PC-3 (cell line): ENCODE measurements at regions not wholly inside any gene's neighbourhood (a gene's known extent, or its start where the extent isn't known, plus 50 kb on each side); places are given as distances from the start of the nearest gene placed in this dataset.

Experiments
- ATAC-seq: fragments of 200-7000 bp; cut with Tn5 transposase; 2 replicates; pipeline ENCODE4 v1.9.1; 2020; ENCODE audit warnings: mild to moderate bottlenecking, moderate library complexity
- BruUV-seq: library from RNA; stranded (reverse); fragments of 400-500 nt; replicated peaks from 2 replicates; lab custom pipeline; 2021; lab: Mats Ljungman, UMichigan
- CTCF ChIA-PET: fragments of 300-600 bp; sonication (Branson Sonifier 250); formaldehyde crosslinking; loops from one replicate; lab custom pipeline; 2022; ENCODE audit warnings: antibody characterized with exemption; lab: Charles Lee
- POLR2A ChIA-PET: fragments of 300-600 bp; sonication (Branson Sonifier 250); formaldehyde crosslinking; loops from one replicate; lab custom pipeline; 2022; ENCODE audit warnings: antibody characterized with exemption; ENCODE audit not compliant: unreplicated experiment; lab: Charles Lee
- DNase-seq: peaks from one replicate; pipeline ENCODE4 v3.0.0-alpha.2; 2015
- H2AFZ ChIP-seq: fragments of 300-600 bp; sonication (generic); 2 replicates; pipeline ENCODE4 v1.6.0; 2016; ENCODE audit warnings: antibody characterized with exemption, low read length
- H3F3A ChIP-seq: fragments of 300-600 bp; sonication (generic); one replicate; pipeline ENCODE4 v1.6.0; 2017; ENCODE audit warnings: antibody characterized with exemption, low read length, control low read depth, mild to moderate bottlenecking; ENCODE audit not compliant: unreplicated experiment
- H3K27ac ChIP-seq: fragments of 300-600 bp; sonication (generic); 2 replicates; pipeline ENCODE4 v1.5.1; 2016; ENCODE audit warnings: mild to moderate bottlenecking, low read length
- H3K27me3 ChIP-seq: fragments of 300-600 bp; sonication (generic); 2 replicates; pipeline ENCODE4 v1.6.1; 2016; ENCODE audit warnings: low read length, mixed read lengths
- H3K36me3 ChIP-seq: fragments of 300-600 bp; sonication (generic); 2 replicates; pipeline ENCODE4 v1.6.1; 2016; ENCODE audit warnings: low read depth, mixed run types, low read length, mixed read lengths
- H3K4me1 ChIP-seq: fragments of 300-600 bp; sonication (generic); 2 replicates; pipeline ENCODE4 v1.5.1; 2016; ENCODE audit warnings: low read length; ENCODE audit not compliant: insufficient read depth
- H3K4me2 ChIP-seq: fragments of 300-600 bp; sonication (generic); 2 replicates; pipeline ENCODE4 v1.6.0; 2016; ENCODE audit warnings: low read length
- H3K4me3 ChIP-seq: fragments of 300-600 bp; sonication (generic); 2 replicates; pipeline ENCODE4 v1.5.1; 2016; ENCODE audit warnings: mild to moderate bottlenecking, low read length, mixed read lengths
- H3K79me2 ChIP-seq: fragments of 300-600 bp; sonication (generic); 2 replicates; pipeline ENCODE4 v1.6.1; 2017; ENCODE audit warnings: low read length, mixed read lengths
- H3K9ac ChIP-seq: fragments of 300-600 bp; sonication (generic); 2 replicates; pipeline ENCODE4 v1.6.0; 2016; ENCODE audit warnings: mild to moderate bottlenecking, low read length
- H3K9me2 ChIP-seq: fragments of 300-600 bp; sonication (generic); replicated peaks from 2 replicates; pipeline ENCODE4 v1.6.1; 2016; ENCODE audit warnings: mixed run types, low read length, mixed read lengths
- H3K9me3 ChIP-seq: fragments of 300-600 bp; sonication (generic); 2 replicates; pipeline ENCODE4 v1.6.1; 2016; ENCODE audit warnings: low read length, mixed read lengths
- H4K20me1 ChIP-seq: fragments of 300-600 bp; sonication (generic); 2 replicates; pipeline ENCODE4 v1.6.1; 2016; ENCODE audit warnings: low read length, mixed read lengths
- CTCF ChIP-seq: fragments of 300-600 bp; sonication (generic); conservative IDR thresholded peaks from 2 replicates; pipeline ENCODE4 v1.5.1; 2017; ENCODE audit warnings: antibody characterized with exemption, low read depth, mild to moderate bottlenecking, low read length
- EZH2 ChIP-seq: fragments of 300-600 bp; sonication (generic); IDR thresholded peaks from one replicate; pipeline ENCODE4 v1.6.1; 2017; ENCODE audit warnings: antibody characterized with exemption, mild to moderate bottlenecking, low read length; ENCODE audit not compliant: unreplicated experiment
- EZH2phosphoT487 ChIP-seq: fragments of 300-600 bp; sonication (generic); IDR thresholded peaks from 2 replicates; pipeline ENCODE4 v1.6.1; 2018; ENCODE audit warnings: mild to moderate bottlenecking, antibody characterized with exemption, low read length, borderline replicate concordance
- intact Hi-C: fragments of 100-400 bp; cut with micrococcal nuclease; formaldehyde crosslinking; loops from 2 replicates; pipeline ENCODE4 v1.9.0; 2023

- CTCF ChIA-PET: no interaction called here
- Histone ChIP-seq H3F3A (no peaks in the 10 kb centered on the region), H3K4me1 (peaks cover 20% of the 10 kb centered on the region), H2AFZ (no peak overlapping the region), H3K9me3 (no peaks in the 10 kb centered on the region), H3K27me3 (no peaks in the 10 kb centered on the region), H3K79me2 (no peaks in the 10 kb centered on the region), H3K4me3 (no peak overlapping the region), H3K36me3 (no peaks in the 10 kb centered on the region), H3K9ac (no peak overlapping the region), H3K4me2 (no peak overlapping the region), H3K27ac (no peak overlapping the region), H4K20me1 (no peaks in the 10 kb centered on the region), H3K9me2 (no peaks in the 10 kb centered on the region)
- POLR2A ChIA-PET: no interaction called here
- no peak for TF ChIP-seq EZH2
- ATAC-seq (no peak), DNase-seq (no peak)
- intact Hi-C loops: no loop called here
- BruUV-seq: no TSS peak
Observed at GRCh38 chr21:24224422-24224821, 1382.9 kb downstream of the MRPL39 start.

GRCh38 chr21:24223624-24224023 is 1383.7 kb downstream of the MRPL39 start:
- ATAC-seq (peak; percentile 45; the same call in 1 of the 2 replicates), DNase-seq (peak; percentile 20)
- Histone ChIP-seq H3K9me2 (no peaks in the 10 kb centered on the region), H3F3A (no peaks in the 10 kb centered on the region), H3K9me3 (no peaks in the 10 kb centered on the region), H3K4me2 (no peak overlapping the region), H3K4me3 (no peak overlapping the region), H4K20me1 (no peaks in the 10 kb centered on the region), H2AFZ (no peak overlapping the region), H3K36me3 (no peaks in the 10 kb centered on the region), H3K4me1 (peaks cover 20% of the 10 kb centered on the region), H3K27me3 (no peaks in the 10 kb centered on the region), H3K79me2 (no peaks in the 10 kb centered on the region), H3K9ac (no peak overlapping the region), H3K27ac (no peak overlapping the region)
- no TSS peak for BruUV-seq
- no peak for TF ChIP-seq EZH2
- no peak for TF ChIP-seq CTCF
- TF ChIP-seq EZH2phosphoT487: no peak
- POLR2A ChIA-PET: no interaction called here
- CTCF ChIA-PET: interaction anchor here (0.6 kb wide), 1 partner anchor 1662 kb away, joined by 3 read pairs; no protein-coding TSS in a partner anchor
- intact Hi-C loops: no loop called here

GRCh38 chr21:24222676-24223075 is 1384.6 kb downstream of the MRPL39 start:
- Histone ChIP-seq H3K4me2 (no peak overlapping the region), H3K4me1 (peaks cover 20% of the 10 kb centered on the region), H3K36me3 (no peaks in the 10 kb centered on the region), H3K27me3 (no peaks in the 10 kb centered on the region), H3K9me3 (no peaks in the 10 kb centered on the region), H3K79me2 (no peaks in the 10 kb centered on the region), H4K20me1 (no peaks in the 10 kb centered on the region), H3K9ac (no peak overlapping the region), H3K9me2 (no peaks in the 10 kb centered on the region), H2AFZ (no peak overlapping the region), H3K27ac (no peak overlapping the region), H3K4me3 (no peak overlapping the region), H3F3A (no peaks in the 10 kb centered on the region)
- no peak for TF ChIP-seq EZH2phosphoT487
- TF ChIP-seq CTCF: no peak
- no peak for TF ChIP-seq EZH2
- POLR2A ChIA-PET: no interaction called here
- no TSS peak for BruUV-seq
- no peak for ATAC-seq
- CTCF ChIA-PET: no interaction called here
- intact Hi-C loops: no loop called here
- DNase-seq: no peak
